GM11168 (cell line): ENCODE measurements at regions not wholly inside any gene's neighbourhood (a gene's known extent, or its start where the extent isn't known, plus 50 kb on each side); places are given as distances from the start of the nearest gene placed in this dataset.
"Not testable (repeated sequence)": the region's sequence is repeated elsewhere in the genome, so short reads cannot be mapped to it uniquely, and the experiment has no call there.

Source experiments
- in situ Hi-C: fragments of 300-500 bp; cut with MboI; formaldehyde crosslinking; loops from one replicate; pipeline ENCODE4 v1.12.0; 2022; ENCODE audit warnings: low sequenced_read_pairs; ENCODE audit not compliant: unreplicated experiment

DNA sequence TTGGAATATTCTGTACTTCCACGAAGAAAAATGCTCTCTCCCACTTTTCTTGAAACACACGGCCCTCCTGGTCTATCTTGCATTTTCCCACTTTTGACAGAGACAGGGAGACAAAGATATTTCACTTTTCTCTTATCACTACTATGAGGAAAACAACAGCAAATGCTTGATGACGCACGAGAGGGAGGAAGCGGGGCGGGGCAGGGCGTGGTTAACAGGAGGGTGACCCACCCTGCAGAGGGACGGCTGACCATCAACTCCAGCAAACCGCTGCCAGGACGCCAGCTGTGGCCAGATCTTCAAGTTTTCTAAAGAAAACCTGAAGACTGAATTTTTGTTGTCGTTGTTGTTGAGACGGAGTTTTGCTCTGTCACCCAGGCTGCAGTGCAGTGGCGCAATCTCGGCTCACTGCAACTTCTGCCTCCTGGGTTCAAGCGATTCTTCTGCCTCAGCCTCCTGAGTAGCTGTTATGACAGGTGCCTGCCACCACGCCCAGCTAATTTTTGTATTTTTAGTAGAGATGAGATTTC, 63.8 kb downstream of the NSUN5 start:
- in situ Hi-C loops, result loop anchor here (10.0 kb wide), 1 partner anchor 1900 kb away; no protein-coding TSS in a partner anchor

DNA sequence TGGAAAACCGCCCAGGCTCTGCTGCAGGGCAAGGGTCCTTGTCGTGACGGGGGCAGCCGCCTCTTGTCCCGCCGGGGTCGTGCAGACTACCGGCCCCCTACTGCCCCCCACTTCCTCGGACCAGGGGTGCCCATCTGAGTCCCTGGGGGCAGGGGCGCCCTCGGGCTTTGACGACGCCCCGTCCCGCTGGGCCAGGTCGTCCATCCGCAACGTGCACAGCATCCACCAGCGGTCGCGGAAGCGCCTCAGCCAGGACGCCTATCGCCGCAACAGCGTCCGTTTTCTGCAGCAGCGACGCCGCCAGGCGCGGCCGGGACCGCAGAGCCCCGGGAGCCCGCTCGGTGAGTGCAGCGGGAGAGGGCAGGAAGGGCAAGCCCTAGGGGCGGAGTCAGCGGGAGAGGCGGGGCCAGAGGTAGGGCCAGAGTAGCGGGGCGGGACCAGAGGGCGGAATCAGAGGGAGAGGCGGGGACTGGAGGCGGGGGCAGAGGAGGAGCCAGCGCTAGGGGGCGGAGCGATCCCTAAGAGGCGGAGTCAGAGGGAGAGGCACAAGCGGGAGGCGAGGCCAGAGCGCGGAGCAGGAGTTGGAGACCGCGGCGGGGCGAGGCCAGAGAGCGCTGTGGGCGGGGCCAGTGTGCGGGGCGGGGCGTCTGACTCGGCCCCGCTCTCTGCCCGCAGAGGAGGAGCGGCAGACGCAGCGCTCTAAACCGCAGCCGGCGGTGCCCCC, 73.5 kb downstream of the NSUN5 start:
- in situ Hi-C loops, result not testable (repeated sequence)

DNA sequence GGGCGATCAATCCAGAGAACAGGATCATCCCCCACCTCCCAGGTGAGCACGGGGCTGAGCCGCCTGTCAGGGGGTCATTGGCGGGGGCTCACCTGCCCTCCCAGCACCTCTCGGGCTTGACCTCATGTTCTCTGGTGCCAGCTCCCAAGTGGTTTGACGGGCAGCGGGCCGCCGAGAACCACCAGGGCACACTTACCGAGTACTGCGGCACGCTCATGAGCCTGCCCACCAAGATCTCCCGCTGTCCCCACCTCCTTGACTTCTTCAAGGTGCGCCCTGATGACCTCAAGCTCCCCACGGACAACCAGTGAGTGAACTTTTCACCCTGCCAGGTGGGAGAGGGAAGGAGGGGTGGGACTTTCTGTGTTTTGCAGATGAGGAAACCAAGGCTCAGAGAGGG, 82.9 kb downstream of the NSUN5 start:
- in situ Hi-C loops, result not testable (repeated sequence)

DNA sequence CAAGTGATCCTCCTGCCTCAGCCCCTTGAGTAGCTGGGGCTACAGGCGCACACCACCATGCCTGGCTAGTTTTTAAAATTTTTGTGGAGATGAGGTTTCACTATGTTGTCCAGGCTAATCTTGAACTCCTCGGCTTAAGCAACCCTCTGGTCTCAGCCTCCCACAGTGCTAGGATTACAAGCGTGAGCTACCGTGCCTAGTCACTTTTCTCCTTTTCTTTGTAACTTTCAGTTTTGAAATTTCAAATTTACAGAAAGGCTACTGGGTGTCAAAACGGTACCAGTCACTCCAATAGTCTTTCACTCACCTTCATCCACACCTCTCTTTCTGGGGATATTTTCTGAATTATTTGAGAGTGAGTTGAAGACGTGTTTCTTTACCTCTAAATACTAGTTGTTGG, 86.9 kb downstream of the NSUN5 start:
- in situ Hi-C loops, result not testable (repeated sequence)

DNA sequence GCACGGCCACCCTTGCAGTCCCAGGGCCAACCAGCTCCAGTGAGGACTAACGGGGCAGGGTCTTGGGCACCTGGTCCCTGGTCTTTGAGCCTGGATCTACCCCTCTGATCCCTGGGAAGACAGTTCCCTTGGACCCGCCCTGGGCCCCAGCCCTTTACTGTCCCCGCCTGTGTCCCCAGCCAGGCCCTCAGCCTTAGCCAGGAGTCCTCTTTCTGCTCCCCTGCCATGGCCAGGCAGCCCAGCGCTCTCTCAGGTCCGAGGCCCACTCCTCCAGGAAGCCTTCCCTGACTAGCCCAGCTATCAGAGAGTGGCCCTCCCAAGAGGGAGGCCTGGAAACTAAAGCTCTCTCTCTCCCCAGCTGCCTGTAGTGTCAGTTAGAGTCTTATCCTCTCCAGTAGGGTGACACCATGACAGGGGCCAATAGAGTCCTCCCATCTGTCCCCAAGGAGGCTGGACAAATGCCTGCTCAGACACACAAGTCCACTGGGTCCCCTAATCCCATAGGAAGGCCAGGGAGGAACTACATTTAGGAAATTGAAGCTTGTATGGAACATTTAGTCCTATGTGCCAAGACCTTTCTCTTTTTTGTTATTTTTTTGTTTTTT, 87.8 kb downstream of the NSUN5 start:
- in situ Hi-C loops, result not testable (repeated sequence)

DNA sequence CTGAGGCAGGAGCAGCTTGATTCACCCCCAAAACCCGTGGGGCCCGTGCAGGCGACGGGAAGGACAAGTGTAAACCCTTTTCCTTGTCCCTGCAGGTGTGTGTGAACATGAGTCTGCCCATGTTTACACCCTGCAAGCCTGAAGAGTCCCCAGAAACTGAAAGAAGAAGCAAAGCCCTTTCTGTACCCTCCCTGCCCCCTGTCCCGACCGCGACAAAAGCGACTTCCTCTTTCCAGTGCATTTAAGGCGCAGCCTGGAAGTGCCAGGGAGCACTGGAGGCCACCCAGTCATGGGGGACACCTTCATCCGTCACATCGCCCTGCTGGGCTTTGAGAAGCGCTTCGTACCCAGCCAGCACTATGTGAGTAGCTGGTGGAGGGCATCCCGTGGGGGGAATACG, 88.3 kb downstream of the NSUN5 start:
- in situ Hi-C loops, result not testable (repeated sequence)

DNA sequence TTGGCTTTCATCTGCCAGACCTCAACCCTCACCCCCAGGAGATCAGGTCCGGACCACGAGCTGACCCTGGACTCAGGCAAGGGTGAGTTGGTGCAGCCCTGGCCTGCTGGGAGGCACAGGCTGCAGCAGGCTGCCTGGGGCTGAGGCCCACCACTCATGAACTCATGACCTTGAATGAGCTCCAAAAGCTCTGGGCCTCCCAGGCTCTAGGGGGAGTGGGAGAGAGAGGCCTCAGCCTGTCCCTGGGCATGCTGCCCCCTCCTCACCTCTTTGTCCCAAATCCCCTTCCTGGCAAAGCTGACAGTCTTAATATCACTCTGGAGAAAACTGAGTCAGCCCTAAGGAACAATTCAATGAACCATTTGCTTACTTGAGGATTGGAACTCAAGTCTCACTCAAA, 89.8 kb downstream of the NSUN5 start:
- in situ Hi-C loops, result not testable (repeated sequence)

DNA sequence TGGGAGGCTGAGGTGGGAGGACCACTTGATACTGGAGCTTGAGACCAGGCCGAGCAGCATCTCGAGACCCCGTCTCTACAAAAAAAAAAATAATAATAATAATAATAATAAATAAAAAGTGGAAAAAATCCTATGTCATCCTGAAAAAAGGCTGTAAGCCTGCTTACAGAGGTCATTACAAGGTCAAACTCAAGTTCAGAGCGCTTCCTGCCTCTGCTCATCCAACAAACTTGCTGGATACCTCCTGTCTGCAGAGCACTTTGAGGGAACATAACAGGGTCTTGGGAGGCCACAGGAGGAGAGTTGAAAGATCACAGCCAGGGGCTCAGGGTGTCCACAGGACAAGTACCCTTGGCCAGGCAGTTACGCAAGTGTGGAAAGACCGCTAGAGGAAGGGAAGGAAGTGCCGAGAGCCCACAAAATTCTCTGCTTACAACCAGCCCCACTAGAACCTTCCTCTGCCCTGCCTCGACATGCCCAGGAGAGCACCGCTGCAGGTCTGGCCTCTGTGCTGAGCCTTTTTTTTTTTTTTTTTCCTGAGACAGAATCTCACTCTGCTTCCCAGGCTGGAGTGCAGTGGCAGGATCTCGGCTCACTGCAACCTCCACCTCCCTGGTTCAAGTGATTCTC, 92.5 kb downstream of the NSUN5 start:
- in situ Hi-C loops, result not testable (repeated sequence)

DNA sequence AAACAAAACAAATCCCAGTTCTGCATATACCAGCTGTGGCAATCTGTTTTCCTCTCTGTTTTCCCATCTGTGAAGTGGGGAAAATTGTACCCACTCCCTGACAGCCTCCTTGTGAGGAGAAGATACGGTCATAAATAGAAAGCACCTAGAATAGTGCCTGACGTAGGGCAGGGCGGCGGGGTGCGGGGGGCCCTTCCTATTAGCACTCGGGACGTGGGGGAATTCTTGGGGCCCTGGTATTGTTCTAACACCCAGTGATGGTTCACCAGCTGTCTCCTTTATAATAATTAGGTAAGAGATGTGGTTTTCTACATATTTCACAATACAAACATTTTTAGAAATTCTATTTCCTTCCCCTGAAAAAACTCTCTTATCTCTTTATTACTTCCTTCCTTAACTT, 93.4 kb downstream of the NSUN5 start:
- in situ Hi-C loops, result not testable (repeated sequence)

DNA sequence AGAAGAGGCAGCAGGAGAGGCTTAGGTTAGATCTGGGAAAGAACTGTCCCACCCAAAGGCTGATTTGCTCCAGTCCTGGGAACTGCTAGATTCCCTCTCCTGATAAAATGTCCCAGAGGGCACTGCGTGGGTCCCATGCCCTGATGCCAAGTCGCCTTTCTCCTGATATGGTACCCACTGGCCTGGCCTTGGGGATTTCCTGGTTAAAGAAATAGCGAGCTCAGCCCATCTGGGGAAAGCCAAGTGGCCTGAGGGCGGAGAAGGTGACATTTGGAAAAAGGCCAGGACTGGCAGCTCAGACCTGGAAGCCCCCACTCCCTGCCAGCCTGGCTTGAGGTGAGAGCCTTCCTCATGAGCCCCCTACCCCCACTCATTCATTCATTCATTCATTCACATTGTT, 94.2 kb downstream of the NSUN5 start:
- in situ Hi-C loops, result not testable (repeated sequence)

DNA sequence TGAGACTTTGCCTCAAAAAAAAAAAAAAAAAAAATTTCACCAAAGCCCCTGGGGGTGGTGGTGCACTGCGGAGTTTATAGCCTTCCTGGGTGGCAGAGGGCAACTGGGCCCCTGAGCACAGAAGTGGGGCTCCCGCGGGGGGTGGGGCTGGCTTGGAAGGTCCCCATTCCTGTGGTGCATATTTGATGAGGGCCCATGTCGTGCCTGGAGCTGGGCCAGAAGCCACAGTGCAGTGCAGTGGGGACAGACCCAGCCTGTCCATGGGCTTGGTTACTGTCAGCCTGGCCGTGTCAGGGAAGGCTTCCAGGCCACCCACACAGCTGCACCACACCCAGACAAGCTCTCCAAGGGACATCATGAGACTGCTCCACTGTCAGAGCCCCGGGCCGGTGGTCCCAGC, 95.5 kb downstream of the NSUN5 start:
- in situ Hi-C loops, result not testable (repeated sequence)

DNA sequence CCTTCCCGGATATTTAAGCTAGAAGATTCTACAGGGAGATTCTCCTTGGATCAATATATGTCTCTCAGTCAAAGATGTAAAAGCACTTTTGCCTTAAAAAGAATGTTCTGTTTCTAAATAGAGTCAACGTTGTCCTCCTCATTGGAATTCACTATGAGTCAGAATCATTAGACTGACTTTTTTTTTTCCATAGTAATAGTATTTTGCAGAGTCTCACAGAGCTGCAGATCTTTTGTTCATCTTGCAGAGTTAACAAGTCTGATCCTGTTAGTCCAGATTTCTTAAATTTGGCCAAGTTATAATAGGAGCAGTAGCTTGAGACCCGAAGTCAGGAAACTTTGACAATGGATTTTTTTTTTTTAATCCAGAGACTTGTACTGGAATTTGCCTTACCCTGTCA, 103.0 kb downstream of the NSUN5 start:
- in situ Hi-C loops, result not testable (repeated sequence)

DNA sequence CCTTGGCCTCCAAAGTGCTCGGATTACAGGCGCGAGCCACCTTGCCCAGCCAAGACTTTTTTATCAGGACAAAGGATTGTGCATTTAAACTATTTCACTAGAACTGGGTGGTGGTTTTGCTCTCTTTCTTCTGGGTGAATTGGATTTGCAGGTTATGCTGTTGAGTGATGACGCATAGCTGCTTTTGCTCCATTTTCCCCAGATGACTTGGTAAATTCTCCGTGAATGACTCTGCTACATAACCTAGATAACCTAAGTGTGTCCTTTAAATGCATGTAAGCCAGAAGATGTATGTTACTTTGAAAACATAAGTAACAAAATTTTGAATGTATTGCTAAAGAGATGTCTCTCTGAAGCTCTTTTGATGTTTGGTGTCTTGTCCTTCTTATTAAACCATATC, 103.7 kb downstream of the NSUN5 start:
- in situ Hi-C loops, result not testable (repeated sequence)

DNA sequence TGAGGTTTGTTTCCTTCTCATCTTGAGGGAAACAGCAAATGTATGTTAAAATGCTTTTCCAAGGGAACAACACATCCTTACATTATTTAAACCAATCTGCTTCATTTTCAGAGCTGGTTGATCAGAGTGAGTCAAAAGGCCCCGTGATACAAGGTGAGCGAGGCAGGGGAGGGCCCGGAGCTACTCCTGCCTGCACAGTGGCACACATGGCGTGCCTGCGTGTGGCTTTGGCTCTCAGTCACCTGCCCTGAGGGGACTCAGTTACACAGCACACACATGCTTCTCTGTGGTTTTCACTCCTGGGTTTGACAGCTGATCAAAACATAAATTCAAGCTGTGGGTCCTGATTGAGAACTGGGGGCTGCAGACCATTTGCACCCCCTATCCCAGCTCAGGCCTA, 105.3 kb downstream of the NSUN5 start:
- in situ Hi-C loops, result not testable (repeated sequence)

DNA sequence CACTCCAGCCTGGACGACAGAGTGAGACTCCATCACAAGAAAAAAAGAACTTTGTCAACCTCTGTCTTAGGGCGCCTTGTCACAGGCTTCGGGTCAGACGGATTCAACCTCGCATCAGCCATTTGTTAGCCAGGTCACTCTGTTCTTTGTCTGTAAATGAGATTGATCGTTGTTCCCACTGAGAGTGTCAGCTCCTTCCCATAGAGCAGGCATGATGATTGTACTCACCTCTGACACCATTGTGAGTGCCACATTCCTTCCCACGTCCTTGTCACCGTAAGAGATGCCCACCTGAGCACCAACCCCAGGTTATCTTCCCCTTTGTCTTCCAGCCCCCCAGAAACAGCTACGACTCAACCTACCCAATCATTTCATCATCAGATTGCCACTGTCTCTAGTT, 107.4 kb downstream of the NSUN5 start:
- in situ Hi-C loops, result not testable (repeated sequence)

DNA sequence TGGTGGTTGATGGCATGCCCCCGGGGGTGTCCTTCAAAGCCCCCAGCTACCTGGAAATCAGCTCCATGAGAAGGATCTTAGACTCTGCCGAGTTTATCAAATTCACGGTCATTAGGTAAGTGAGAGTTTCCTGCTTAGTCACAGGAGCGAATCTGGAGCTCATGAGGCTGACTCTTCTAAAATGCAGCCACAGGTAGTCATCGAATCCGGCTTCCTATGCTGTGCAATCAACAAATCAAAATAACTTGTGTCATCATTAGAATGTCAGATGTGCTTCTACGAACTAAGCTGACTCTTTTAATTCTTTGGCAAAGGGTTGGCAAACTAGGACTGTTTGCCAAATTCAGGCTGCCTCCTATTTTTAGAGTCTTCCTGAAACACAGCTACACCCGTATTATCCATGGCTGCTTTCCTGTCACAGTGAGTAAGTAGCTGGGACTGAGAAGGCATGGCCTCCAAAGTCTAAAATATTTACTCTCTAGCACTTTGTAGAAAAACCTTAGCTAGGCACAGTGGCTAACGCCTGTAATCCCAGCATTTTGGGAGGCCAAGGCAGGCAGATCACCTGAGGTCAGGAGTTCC, 108.0 kb downstream of the NSUN5 start:
- in situ Hi-C loops, result not testable (repeated sequence)

DNA sequence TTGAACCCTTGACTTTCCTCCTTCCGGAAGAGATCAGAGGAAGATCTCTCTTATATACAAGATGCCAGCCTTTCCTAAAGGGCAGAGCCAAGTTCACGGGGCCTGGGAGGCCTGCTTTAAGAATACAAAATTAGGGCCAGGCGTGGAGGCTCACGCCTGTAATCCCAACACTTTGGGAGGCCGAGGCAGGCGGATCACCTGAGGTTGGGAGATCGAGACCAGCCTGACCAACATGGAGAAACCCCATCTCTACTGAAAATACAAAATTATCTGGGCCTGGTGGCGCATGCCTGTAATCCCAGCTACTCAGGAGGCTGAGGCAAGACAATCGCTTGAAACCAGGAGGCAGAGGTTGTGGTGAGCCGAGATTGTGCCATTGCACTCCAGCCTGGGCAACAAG, 108.2 kb upstream of the SPDYE9 start:
- in situ Hi-C loops, result loop anchor here (25.0 kb wide), 1 partner anchor 1518 kb away; no protein-coding TSS in a partner anchor

DNA sequence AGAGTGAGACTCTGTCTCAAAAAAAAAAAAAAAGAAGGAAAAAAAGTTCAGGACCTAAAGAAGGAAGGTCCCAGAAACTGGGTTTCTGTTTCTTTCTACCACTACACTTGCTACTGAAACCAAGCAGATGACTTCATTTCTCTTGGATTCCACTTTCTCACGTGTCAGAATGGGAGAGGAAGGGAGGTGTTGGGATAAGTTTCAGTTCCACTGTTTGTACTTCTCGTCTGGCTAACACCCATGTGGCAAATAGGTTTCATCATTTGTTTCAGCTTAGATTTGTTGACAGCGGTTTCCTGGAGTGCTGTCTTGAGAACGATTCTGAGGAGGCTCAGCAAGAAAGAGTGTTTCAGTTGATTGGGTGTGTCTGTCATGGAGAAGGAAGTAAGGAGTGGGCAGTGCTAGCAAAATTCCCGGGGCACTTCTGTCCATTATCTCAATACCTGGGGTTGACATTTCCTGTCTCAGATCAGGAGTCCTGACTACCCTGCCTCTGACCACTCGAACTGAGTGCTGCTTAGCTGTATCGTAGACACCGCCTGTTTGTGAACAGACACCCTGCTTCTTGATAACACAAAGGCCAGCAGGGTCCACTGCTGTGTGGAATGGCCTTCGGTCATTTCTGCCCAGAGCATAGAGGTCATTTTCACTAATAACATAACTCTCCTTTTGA, 104.8 kb upstream of the SPDYE9 start:
- in situ Hi-C loops, result loop anchor here (25.0 kb wide), 1 partner anchor 1522 kb away; no protein-coding TSS in a partner anchor

DNA sequence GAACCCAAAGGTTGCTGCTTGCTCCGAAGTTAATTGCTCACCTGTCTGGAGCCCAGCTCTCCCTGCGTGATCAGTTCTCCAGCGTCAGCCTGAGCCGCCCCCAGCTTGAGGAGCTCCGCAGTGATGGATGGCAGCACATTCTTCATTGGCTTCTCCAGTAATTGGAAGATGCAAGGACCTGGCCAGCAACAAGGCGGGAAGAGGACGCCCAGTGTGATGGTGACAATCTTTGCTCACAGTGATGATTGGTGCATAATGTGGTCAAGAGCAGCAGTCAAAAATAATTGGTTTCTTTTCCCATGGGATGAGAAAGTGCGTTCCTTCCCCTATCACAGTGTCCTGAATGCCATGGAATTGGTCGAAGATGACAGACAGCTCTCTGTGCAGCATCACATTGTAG, 102.4 kb upstream of the SPDYE9 start:
- in situ Hi-C loops, result loop anchor here (25.0 kb wide), 1 partner anchor 1524 kb away; no protein-coding TSS in a partner anchor
